Mesenchymal stem cell (in vitro differentiated cells and primary cell): ENCODE measurements at regions not wholly inside any gene's neighbourhood (a gene's known extent, or its start where the extent isn't known, plus 50 kb on each side); places are given as distances from the start of the nearest gene placed in this dataset. TPM values are rescaled to one million over a fixed set of nuclear protein-coding genes. Genes with fewer than 3 reads are reported as not detected.
"Not testable (repeated sequence)": the region's sequence is repeated elsewhere in the genome, so short reads cannot be mapped to it uniquely, and the experiment has no call there.

ENCODE experiments used
- DNase-seq: peaks from one replicate; pipeline ENCODE4 v3.0.0-alpha.2; 2013
- H2AFZ ChIP-seq: one replicate; pipeline ENCODE4 v1.6.1; 2013; ENCODE audit warnings: low read depth, mild to moderate bottlenecking, control low read depth, inconsistent platforms, low read length, moderate library complexity
- H2AK5ac ChIP-seq: 2 replicates; pipeline ENCODE4 v1.6.1; 2013; ENCODE audit warnings: low read length, moderate library complexity, mild to moderate bottlenecking, inconsistent platforms; ENCODE audit not compliant: severe bottlenecking
- H2BK120ac ChIP-seq: one replicate; pipeline ENCODE4 v1.6.1; 2013; ENCODE audit warnings: low read depth, mild to moderate bottlenecking, inconsistent platforms, low read length, moderate library complexity
- H2BK12ac ChIP-seq, 2 experiments: one replicate each; pipeline ENCODE4 v1.6.1; 2013; ENCODE audit warnings: inconsistent platforms in 2 of 2, low read length in 2 of 2, mild to moderate bottlenecking in 2 of 2, moderate library complexity in 2 of 2, control low read depth in 1 of 2
- H2BK15ac ChIP-seq: one replicate; pipeline ENCODE4 v1.6.1; 2013; ENCODE audit warnings: mild to moderate bottlenecking, low read depth, inconsistent platforms; ENCODE audit not compliant: poor library complexity, severe bottlenecking
- H2BK5ac ChIP-seq: 2 replicates; pipeline ENCODE4 v1.6.1; 2013; ENCODE audit warnings: low read depth, mild to moderate bottlenecking, low read length, control low read depth, inconsistent platforms; ENCODE audit not compliant: poor library complexity, severe bottlenecking
- H3K14ac ChIP-seq, 2 experiments: one replicate each; pipeline ENCODE4 v1.6.1; 2013; ENCODE audit warnings: inconsistent platforms in 2 of 2, low read length in 2 of 2, control low read depth in 1 of 2, mild to moderate bottlenecking in 1 of 2, moderate library complexity in 1 of 2
- H3K18ac ChIP-seq, 2 experiments: one replicate each; pipeline ENCODE4 v1.6.1; 2013; ENCODE audit warnings: inconsistent platforms in 2 of 2, low read length in 2 of 2, control low read depth in 1 of 2, low read depth in 1 of 2, mild to moderate bottlenecking in 1 of 2
- H3K23ac ChIP-seq, 2 experiments: one replicate each; pipeline ENCODE4 v1.6.1; 2013; ENCODE audit warnings: inconsistent platforms in 2 of 2, low read length in 2 of 2, mild to moderate bottlenecking in 2 of 2, moderate library complexity in 2 of 2, control low read depth in 1 of 2
- H3K27ac ChIP-seq: 2 replicates; pipeline ENCODE4 v1.5.1; 2013; ENCODE audit warnings: mild to moderate bottlenecking, moderate library complexity, low read length, control low read depth, inconsistent platforms; ENCODE audit not compliant: poor library complexity, severe bottlenecking
- H3K27me3 ChIP-seq, 2 experiments: 2 replicates each; pipeline versions ENCODE4 v1.6.1 to v1.7.0; 2013; ENCODE audit warnings: low read length in 2 of 2, mild to moderate bottlenecking in 2 of 2, moderate library complexity in 2 of 2, control low read depth in 1 of 2, inconsistent platforms in 1 of 2; ENCODE audit not compliant: control insufficient read depth in 1 of 2, insufficient read depth in 1 of 2
- H3K36me3 ChIP-seq, 2 experiments: 2 replicates each; pipeline versions ENCODE4 v1.6.1 to v1.7.0; 2013; ENCODE audit warnings: low read length in 2 of 2, control low read depth in 1 of 2, inconsistent platforms in 1 of 2, low read depth in 1 of 2, mild to moderate bottlenecking in 1 of 2; ENCODE audit not compliant: insufficient read depth in 2 of 2, control insufficient read depth in 1 of 2
- H3K4ac ChIP-seq, 2 experiments: one replicate each; pipeline ENCODE4 v1.6.1; 2013; ENCODE audit warnings: inconsistent platforms in 2 of 2, low read length in 2 of 2, mild to moderate bottlenecking in 2 of 2, moderate library complexity in 2 of 2, control low read depth in 1 of 2, low read depth in 1 of 2
- H3K4me1 ChIP-seq: 2 replicates; pipeline ENCODE4 v1.6.1; 2013; ENCODE audit warnings: low read depth, low read length, control low read depth; ENCODE audit not compliant: control insufficient read depth, insufficient read depth
- H3K4me2 ChIP-seq: 2 replicates; pipeline ENCODE4 v1.6.1; 2013; ENCODE audit warnings: low read length, mild to moderate bottlenecking, inconsistent platforms; ENCODE audit not compliant: poor library complexity, severe bottlenecking
- H3K4me3 ChIP-seq, 2 experiments: 2 replicates each; pipeline versions ENCODE4 v1.5.1 to v1.7.0; 2013; ENCODE audit warnings: low read length in 2 of 2, mild to moderate bottlenecking in 2 of 2, control low read depth in 1 of 2, low read depth in 1 of 2; ENCODE audit not compliant: insufficient read depth in 1 of 2
- H3K79me1 ChIP-seq: replicated peaks from 2 replicates; pipeline ENCODE4 v1.6.1; 2013; ENCODE audit warnings: mild to moderate bottlenecking, control low read depth, low read length, inconsistent platforms; ENCODE audit not compliant: poor library complexity, severe bottlenecking
- H3K9ac ChIP-seq: 2 replicates; pipeline ENCODE4 v1.7.0; 2013; ENCODE audit warnings: mild to moderate bottlenecking, low read length, moderate library complexity
- H3K9me3 ChIP-seq: 2 replicates; pipeline ENCODE4 v1.7.0; 2013; ENCODE audit warnings: mild to moderate bottlenecking, low read length; ENCODE audit not compliant: control insufficient read depth
- H4K8ac ChIP-seq: one replicate; pipeline ENCODE4 v1.6.1; 2013; ENCODE audit warnings: inconsistent platforms, mild to moderate bottlenecking, low read length, moderate library complexity
- H4K91ac ChIP-seq: one replicate; pipeline ENCODE4 v1.6.1; 2013; ENCODE audit warnings: mild to moderate bottlenecking, low read length, inconsistent platforms
- WGBS: methylation state at CpG from one replicate; pipeline ENCODE4 v1.1.7; 2013; ENCODE audit warnings: mixed read lengths; 5-methylcytosine and 5-hydroxymethylcytosine counted together
- small RNA-seq: library from polyadenylated mRNA; stranded (forward); fragments of <200 nt; extraction: miRNeasy Mini kit (QIAGEN cat#:217004); gene quantifications from one replicate; pipeline ENCODE3, GENCODE V24; 2013; ENCODE audit warnings: low read depth

DNA sequence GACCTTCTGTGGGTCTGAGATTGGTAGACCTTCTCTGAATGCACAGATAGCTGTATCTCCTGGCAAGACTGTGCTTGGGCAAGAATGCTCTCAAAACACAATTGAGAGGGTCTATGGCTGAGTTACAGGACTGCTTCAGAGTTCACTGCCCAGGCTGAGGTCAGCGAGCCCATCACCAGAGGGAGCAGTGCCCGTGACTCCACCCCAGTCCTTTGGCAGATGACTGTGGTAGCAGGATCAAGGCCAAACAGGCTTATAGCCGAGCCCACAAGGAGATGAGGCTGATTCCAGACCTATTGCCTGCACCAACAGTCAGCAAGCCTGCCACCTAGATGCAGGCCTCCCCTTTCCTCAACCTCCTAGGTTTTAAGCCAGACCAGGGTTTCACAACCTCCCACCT is 89.4 kb downstream of the CHRFAM7A start:
- H2AFZ ChIP-seq, H3K27ac ChIP-seq, H3K18ac ChIP-seq, H3K36me3 ChIP-seq, H3K4ac ChIP-seq, H4K8ac ChIP-seq, H2AK5ac ChIP-seq, H3K27me3 ChIP-seq, H2BK120ac ChIP-seq, H3K4me2 ChIP-seq, H3K9ac ChIP-seq, H2BK12ac ChIP-seq, H4K91ac ChIP-seq, H3K79me1 ChIP-seq, H3K4me3 ChIP-seq, H2BK5ac ChIP-seq, H3K4me1 ChIP-seq, DNase-seq, H2BK15ac ChIP-seq, H3K23ac ChIP-seq, H3K14ac ChIP-seq, H3K9me3 ChIP-seq: not testable (repeated sequence)
- no CpG with 5 or more reads among the region's 3 CpGs for WGBS

Small RNA genes in the stretch of these regions (small RNA-seq; reads per million reads assigned to genes)
- not detected for gene RNU6-17P
